ENCODE measurements at regions not wholly inside any gene's neighbourhood (a gene's known extent, or its start where the extent isn't known, plus 50 kb on each side); places are given as distances from the start of the nearest gene placed in this dataset.
A peak's percentile ranks its signal among the peaks of the same experiment; 100 is the strongest.

DNA sequence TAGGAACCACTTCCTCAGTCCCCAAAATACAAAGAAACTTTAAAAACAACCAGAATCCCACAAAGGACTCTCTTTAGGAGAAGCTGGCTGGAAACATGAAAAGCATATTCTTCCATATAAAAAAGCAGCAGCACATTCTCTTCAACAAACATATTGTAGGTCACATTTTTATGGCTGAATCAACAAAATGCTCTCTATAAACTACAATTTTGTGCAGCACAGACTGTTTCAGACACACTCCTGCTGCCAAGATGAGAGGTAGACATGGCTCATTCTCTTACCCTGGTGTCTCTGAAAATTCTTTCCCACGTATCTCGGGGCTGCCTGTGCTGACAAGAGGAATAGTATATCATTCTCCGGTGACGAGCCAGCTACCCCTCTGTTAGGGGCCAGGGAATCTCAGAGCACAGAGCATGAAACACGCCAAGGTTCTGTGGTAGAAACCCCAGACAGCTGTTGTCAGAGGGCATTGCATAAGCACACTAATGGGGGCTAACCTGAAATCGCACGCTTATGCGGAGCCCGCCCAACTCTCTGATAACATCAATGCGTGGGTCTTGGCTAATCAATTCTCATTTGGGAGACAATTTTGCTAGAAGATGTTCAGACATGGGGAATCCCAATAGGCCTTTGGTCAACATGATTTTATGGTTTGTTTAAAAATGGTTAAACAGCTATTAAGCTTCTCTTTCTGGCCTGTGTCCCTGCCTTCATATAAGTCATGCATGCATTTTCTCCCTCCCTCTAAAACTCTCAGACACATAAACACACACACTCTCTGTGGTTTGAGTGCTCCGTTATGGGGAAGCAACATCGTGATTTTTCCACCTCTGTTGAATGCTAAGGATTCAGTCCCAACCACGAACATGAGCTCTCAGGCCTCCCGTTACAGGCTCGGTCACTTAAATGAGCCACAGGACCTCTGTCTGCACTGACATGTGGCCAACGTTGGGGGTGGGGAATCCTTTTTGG, 177.5 kb downstream of the INO80D start:
- Mint-ChIP-seq H3K4me1 (ENCODE audit: low read depth) (no peaks in the 10 kb centered on the region), H3K27me3 (peaks cover 8% of the 10 kb centered on the region), H3K4me3 (no peak overlapping the region), H3K27ac (no peak overlapping the region), H3K36me3 (ENCODE audit: low read depth) (no peaks in the 10 kb centered on the region), H3K9me3 (no peaks in the 10 kb centered on the region)
- ATAC-seq = no peak
- CTCF ChIA-PET = interaction anchor here (1.1 to 1.6 kb wide), 3 partner anchors 9 to 18 kb away, joined by 4 read pairs; no protein-coding TSS in a partner anchor
- intact Hi-C loops (cut with micrococcal nuclease) = no loop called here
- POLR2A ChIA-PET = no interaction called here
- DNase-seq = no peak
- TF ChIP-seq, protein P1, sequence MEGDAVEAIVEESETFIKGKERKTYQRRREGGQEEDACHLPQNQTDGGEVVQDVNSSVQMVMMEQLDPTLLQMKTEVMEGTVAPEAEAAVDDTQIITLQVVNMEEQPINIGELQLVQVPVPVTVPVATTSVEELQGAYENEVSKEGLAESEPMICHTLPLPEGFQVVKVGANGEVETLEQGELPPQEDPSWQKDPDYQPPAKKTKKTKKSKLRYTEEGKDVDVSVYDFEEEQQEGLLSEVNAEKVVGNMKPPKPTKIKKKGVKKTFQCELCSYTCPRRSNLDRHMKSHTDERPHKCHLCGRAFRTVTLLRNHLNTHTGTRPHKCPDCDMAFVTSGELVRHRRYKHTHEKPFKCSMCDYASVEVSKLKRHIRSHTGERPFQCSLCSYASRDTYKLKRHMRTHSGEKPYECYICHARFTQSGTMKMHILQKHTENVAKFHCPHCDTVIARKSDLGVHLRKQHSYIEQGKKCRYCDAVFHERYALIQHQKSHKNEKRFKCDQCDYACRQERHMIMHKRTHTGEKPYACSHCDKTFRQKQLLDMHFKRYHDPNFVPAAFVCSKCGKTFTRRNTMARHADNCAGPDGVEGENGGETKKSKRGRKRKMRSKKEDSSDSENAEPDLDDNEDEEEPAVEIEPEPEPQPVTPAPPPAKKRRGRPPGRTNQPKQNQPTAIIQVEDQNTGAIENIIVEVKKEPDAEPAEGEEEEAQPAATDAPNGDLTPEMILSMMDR (IDR thresholded peaks at IDR 0.05) = no peak

DNA sequence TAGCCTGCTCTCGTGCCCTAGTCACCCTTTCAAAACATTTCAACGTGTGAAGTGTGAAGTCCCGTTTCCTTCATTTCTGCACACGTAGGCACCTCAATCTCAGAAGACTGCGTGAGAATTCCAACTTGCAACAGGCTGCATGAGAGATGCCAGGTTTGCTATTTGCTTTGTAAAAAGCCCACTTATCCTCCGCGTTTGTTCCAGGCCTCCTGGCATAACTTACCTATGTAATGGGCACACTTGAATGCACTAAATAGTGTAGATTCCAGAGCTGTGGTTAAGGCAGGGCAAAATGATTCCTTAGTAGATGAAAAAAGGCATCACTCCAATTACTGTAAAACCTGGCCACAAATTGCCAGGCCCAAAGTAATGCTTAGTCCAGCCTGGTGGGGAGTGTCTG, 179.6 kb downstream of the INO80D start:
- no peaks in the 10 kb centered on the region for H3K36me3 Mint-ChIP-seq (ENCODE audit: low read depth)
- H3K27ac Mint-ChIP-seq = no peak overlapping the region
- H3K27me3 Mint-ChIP-seq = peaks cover 8% of the 10 kb centered on the region
- H3K9me3 Mint-ChIP-seq = no peaks in the 10 kb centered on the region
- ChIA-PET CTCF (interaction anchor here (1.4 kb wide), 1 partner anchor 20 kb away, joined by 5 read pairs; no protein-coding TSS in a partner anchor), POLR2A (no interaction called here)
- TF ChIP-seq, protein P1 (IDR thresholded peaks at IDR 0.05) = no peak
- H3K4me1 Mint-ChIP-seq (ENCODE audit: low read depth) = no peaks in the 10 kb centered on the region
- intact Hi-C loops (cut with micrococcal nuclease) = no loop called here
- ATAC-seq (no peak), DNase-seq (no peak)
- no peak overlapping the region for H3K4me3 Mint-ChIP-seq

DNA sequence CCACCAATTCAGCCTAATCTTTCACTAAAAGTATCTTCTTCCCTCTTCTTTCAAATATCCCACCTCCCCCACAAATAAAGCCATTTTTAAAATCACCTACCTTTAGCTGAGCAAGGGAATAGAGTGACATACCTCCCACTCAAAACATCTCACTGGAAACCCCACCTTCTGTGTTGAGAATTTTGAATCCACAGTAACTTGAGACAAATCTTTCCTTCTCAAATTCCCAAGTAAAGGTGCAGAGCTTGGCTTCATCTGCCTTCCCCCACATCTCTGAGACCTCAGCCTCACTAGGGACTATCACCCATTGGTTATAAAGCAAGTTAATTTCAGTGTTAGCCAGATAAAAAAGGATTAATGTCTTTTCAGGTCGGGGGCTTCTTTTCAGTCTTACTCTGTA, 180.4 kb downstream of the INO80D start:
- POLR2A ChIA-PET = no interaction called here
- Mint-ChIP-seq H3K4me3 (no peak overlapping the region), H3K27ac (no peak overlapping the region), H3K27me3 (peaks cover 7% of the 10 kb centered on the region), H3K36me3 (ENCODE audit: low read depth) (no peaks in the 10 kb centered on the region), H3K9me3 (no peaks in the 10 kb centered on the region), H3K4me1 (ENCODE audit: low read depth) (no peaks in the 10 kb centered on the region)
- TF ChIP-seq, protein P1 (IDR thresholded peaks at IDR 0.05) = no peak
- ATAC-seq (no peak), DNase-seq (no peak)
- intact Hi-C loops (cut with micrococcal nuclease) = no loop called here
- CTCF ChIA-PET = interaction anchor here (0.8 to 1.4 kb wide), 2 partner anchors 20 to 25 kb away, joined by 3 to 5 read pairs; no protein-coding TSS in a partner anchor

DNA sequence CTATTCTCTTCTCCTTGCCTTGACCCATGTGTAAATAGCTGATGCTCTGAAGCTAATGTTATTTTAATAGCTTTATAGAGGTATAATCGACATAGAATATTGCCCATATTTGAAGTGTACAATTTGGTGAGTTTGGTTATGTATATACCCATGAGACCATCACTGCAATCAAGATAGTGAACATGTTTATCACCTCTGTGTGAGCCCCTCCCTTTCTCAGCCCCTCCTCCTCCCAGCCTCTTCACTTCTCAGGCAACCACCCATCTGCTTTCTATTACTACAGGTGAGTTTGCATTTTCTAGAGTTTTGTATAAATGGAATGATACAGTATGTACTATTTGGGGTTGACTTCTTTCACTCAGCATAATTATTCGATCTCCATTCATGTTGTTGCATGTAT, 181.1 kb downstream of the INO80D start:
- ChIA-PET CTCF (interaction anchor here (0.7 to 1.5 kb wide), 5 partner anchors 19 to 42 kb away, joined by 3 to 5 read pairs (median 3); no protein-coding TSS in a partner anchor), POLR2A (no interaction called here)
- Mint-ChIP-seq H3K27me3 (peaks cover 6% of the 10 kb centered on the region), H3K4me3 (no peak overlapping the region), H3K27ac (no peak overlapping the region), H3K36me3 (ENCODE audit: low read depth) (no peaks in the 10 kb centered on the region), H3K9me3 (no peaks in the 10 kb centered on the region), H3K4me1 (ENCODE audit: low read depth) (no peaks in the 10 kb centered on the region)
- ATAC-seq (no peak), DNase-seq (no peak)
- TF ChIP-seq, protein P1 (IDR thresholded peaks at IDR 0.05) = no peak
- intact Hi-C loops (cut with micrococcal nuclease) = no loop called here

DNA sequence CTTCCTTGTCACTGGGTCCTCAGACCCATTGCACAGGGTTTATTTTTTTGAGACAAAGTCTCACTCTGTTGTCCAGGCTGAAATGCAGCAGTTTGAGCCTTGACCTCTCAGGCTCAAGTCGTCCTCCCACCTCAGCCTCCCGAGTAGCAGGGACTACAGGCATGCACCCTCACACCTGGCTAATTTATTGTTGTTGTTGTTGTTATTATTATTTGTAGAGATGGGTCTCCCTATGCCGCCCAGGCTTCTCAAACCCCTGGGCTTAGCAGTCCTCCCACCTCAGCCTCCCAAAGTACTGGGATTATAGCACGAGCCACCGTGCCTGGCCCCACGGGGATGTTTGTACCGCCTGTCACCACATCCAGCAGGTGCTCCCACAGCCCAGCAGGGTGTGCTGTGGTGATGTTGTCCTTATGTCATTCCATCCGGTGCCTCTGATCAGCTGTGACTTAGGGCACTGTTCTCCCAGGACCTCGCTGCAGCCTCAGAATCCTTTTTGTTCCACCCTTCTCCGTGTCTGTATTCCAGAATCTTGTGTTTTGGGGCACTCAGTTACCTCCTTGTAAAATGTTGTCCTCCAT, 182.3 kb downstream of the INO80D start:
- CTCF ChIA-PET = interaction anchor here (1.0 to 1.5 kb wide), 4 partner anchors 20 to 45 kb away, joined by 3 to 6 read pairs (median 4); no protein-coding TSS in a partner anchor
- no peak for ATAC-seq
- Mint-ChIP-seq H3K4me3 (no peak overlapping the region), H3K4me1 (ENCODE audit: low read depth) (no peaks in the 10 kb centered on the region), H3K27ac (no peak overlapping the region), H3K9me3 (peaks cover 3% of the 10 kb centered on the region), H3K36me3 (ENCODE audit: low read depth) (no peaks in the 10 kb centered on the region), H3K27me3 (peaks cover 9% of the 10 kb centered on the region)
- intact Hi-C loops (cut with micrococcal nuclease) = no loop called here
- TF ChIP-seq, protein P1 (IDR thresholded peaks at IDR 0.05) = no peak
- POLR2A ChIA-PET = no interaction called here
- DNase-seq = peak; percentile 21
